ENCODE measurements at regions not wholly inside any gene's neighbourhood (a gene's known extent, or its start where the extent isn't known, plus 50 kb on each side); places are given as distances from the start of the nearest gene placed in this dataset.

DNA sequence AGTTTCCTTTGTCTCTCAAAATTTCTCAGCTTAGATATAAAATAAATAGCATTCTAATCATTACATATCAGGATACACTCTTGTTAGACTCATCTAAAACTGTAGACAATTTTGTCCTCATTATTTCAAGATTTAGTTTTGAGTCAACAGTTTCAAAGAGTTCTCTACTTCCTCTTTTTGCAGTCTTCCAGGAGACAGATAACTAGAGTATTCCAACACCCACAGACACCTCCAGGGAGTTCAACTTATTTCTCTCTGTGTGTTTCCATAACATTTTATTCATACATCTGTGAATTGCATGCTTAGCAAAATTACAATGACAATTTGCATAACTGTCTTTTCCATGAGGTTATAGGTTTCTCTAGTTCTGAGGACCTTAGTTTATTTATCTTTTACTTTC lies 166.6 kb upstream of the HNMT start:
- TF ChIP-seq CTCF (IDR thresholded peaks at IDR 0.05; ENCODE audit: low read depth, low read length) (no peak), MAX (IDR thresholded peaks at IDR 0.05; ENCODE audit: low read depth, low read length) (no peak), POLR2A (IDR thresholded peaks at IDR 0.05; ENCODE audit: extremely low read depth, insufficient read length) (no peak), MYC (IDR thresholded peaks at IDR 0.05; ENCODE audit: low read depth, low read length) (no peak)
- DNase-seq (ENCODE audit: low read depth), result peak; percentile 47

DNA sequence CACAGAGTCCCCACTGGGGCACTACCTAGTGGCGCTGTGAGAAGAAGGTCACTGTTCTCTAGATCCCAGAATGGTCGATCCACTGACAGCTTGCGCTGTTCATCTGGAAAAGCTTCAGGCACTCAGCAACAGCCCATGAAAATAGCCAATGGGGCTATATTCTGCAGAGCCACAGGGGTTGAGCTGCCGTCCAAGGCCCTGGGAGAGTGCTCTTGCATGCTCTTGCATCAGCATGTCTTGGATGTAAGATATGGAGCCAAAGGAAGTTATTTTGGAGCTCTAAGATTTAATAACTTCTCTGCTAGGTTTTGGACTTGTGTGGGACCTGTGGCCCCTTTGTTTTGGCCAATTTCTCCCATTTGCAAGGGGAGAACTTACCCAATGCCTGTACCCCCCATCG lies 164.7 kb upstream of the HNMT start:
- no peak overlapping the region for H3K4me3 ChIP-seq (ENCODE audit: low read depth, low read length)
- TF ChIP-seq MYC (IDR thresholded peaks at IDR 0.05; ENCODE audit: low read depth, low read length) (no peak), CTCF (IDR thresholded peaks at IDR 0.05; ENCODE audit: low read depth, low read length) (no peak), MAX (IDR thresholded peaks at IDR 0.05; ENCODE audit: low read depth, low read length) (no peak), POLR2A (IDR thresholded peaks at IDR 0.05; ENCODE audit: extremely low read depth, insufficient read length) (no peak)
- DNase-seq (ENCODE audit: low read depth), result no peak

More for the DNA sequence above, 166.6 kb upstream of the HNMT start:
- no peak overlapping the region for H3K4me3 ChIP-seq (ENCODE audit: low read depth, low read length)

- H3K4me3 ChIP-seq (ENCODE audit: low read depth, low read length), result no peak overlapping the region
- peak; percentile 54 for DNase-seq (ENCODE audit: low read depth)
- TF ChIP-seq CTCF (IDR thresholded peaks at IDR 0.05; ENCODE audit: low read depth, low read length) (no peak), MYC (IDR thresholded peaks at IDR 0.05; ENCODE audit: low read depth, low read length) (no peak), POLR2A (IDR thresholded peaks at IDR 0.05; ENCODE audit: extremely low read depth, insufficient read length) (no peak), MAX (IDR thresholded peaks at IDR 0.05; ENCODE audit: low read depth, low read length) (no peak)
Observed at GRCh38 chr2:137800386-137800785, 163.9 kb upstream of the HNMT start.

GRCh38 chr2:137801228-137801627 lies 163.0 kb upstream of the HNMT start:
- no peak for TF ChIP-seq MYC (IDR thresholded peaks at IDR 0.05; ENCODE audit: low read depth, low read length)
- TF ChIP-seq POLR2A (IDR thresholded peaks at IDR 0.05; ENCODE audit: extremely low read depth, insufficient read length), result no peak
- no peak overlapping the region for H3K4me3 ChIP-seq (ENCODE audit: low read depth, low read length)
- DNase-seq (ENCODE audit: low read depth), result no peak

GRCh38 chr2:137802038-137802437 lies 162.2 kb upstream of the HNMT start:
- DNase-seq (ENCODE audit: low read depth), result peak; percentile 85
- TF ChIP-seq MYC (IDR thresholded peaks at IDR 0.05; ENCODE audit: low read depth, low read length) (no peak), CTCF (IDR thresholded peaks at IDR 0.05; ENCODE audit: low read depth, low read length) (no peak), POLR2A (IDR thresholded peaks at IDR 0.05; ENCODE audit: extremely low read depth, insufficient read length) (no peak), MAX (IDR thresholded peaks at IDR 0.05; ENCODE audit: low read depth, low read length) (no peak)
- H3K4me3 ChIP-seq (ENCODE audit: low read depth, low read length), result no peak overlapping the region

- no peak overlapping the region for H3K4me3 ChIP-seq (ENCODE audit: low read depth, low read length)
- no peak for DNase-seq (ENCODE audit: low read depth)
- TF ChIP-seq MAX (IDR thresholded peaks at IDR 0.05; ENCODE audit: low read depth, low read length) (no peak), MYC (IDR thresholded peaks at IDR 0.05; ENCODE audit: low read depth, low read length) (no peak), CTCF (IDR thresholded peaks at IDR 0.05; ENCODE audit: low read depth, low read length) (no peak), POLR2A (IDR thresholded peaks at IDR 0.05; ENCODE audit: extremely low read depth, insufficient read length) (no peak)
Observed at GRCh38 chr2:137806068-137806805, 158.0 kb upstream of the HNMT start.
